ENCODE measurements at regions not wholly inside any gene's neighbourhood (a gene's known extent, or its start where the extent isn't known, plus 50 kb on each side); places are given as distances from the start of the nearest gene placed in this dataset.
"Not testable (repeated sequence)": the region's sequence is repeated elsewhere in the genome, so short reads cannot be mapped to it uniquely, and the experiment has no call there.

DNA sequence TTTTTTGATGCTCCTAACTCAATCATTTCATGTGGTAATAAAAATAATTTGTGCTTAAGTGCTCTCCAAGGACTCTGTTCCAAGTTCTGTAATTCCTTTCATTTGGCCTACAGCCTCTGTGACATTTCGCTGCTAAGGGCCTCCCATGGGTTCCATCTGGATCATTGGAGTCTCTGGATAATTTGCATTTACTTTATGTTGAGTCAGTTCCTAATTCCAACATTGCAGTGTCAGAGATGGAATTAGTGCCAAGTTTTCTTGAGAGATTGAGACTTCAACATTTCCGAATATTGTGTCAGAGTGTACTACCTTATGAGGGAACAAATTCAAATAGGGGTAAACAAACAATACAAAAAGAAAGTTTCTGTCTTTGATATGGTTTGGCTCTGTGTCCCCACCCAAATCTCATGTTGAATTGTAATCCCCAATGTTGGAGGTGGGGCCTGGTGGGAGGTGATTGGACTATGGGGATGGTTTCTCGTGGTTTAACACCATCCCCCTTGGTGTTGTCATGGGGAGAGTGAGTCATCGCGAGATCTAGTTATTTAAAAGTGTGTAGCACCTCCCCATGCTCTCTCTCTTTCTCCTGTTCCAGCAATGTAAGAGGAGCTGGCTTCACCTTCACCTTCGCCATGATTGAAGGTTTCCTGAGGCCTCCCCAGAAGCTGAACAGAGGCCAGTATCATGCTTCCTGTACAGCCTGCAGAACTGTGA, 244.1 kb upstream of the TBX18 start:
- Histone ChIP-seq H3K27me3 (ENCODE audit: control insufficient read depth, insufficient read depth, low read length) (no peaks in the 10 kb centered on the region), H3K36me3 (ENCODE audit: control insufficient read depth, insufficient read depth, low read length) (no peaks in the 10 kb centered on the region), H3K4me1 (ENCODE audit: control insufficient read depth, insufficient read depth, low read length) (peaks cover 4% of the 10 kb centered on the region), H3K27ac (ENCODE audit: low read length) (no peak overlapping the region), H3K9me3 (ENCODE audit: control insufficient read depth, insufficient read depth, low read length) (no peaks in the 10 kb centered on the region), H3K4me3 (ENCODE audit: low read length) (no peak overlapping the region)
- no CpG with 5 or more reads among the region's 6 CpGs for WGBS (ENCODE audit: insufficient coverage, insufficient read length)
- no peak for DNase-seq (ENCODE audit: low read depth, low spot score)

DNA sequence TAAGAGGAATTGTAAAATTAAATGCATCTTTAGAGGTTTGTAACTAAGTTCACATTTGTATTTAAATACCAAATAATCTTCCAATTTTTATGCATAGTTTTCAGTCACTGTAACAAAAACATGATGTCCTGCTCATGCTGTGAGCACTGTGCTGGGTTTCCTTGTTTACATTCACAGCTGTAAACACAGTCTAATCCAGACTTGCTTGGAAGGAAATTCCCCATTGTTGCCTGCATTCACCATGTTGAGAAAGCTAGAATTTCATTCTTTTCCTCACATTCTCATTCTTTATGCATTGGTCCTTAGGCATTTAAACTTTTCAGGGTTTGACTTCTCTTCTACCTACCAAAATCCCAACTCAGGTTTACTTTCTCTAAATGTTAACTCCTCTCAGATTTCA, 242.0 kb upstream of the TBX18 start:
- Histone ChIP-seq H3K27me3 (ENCODE audit: control insufficient read depth, insufficient read depth, low read length) (no peaks in the 10 kb centered on the region), H3K4me3 (ENCODE audit: low read length) (no peak overlapping the region), H3K9me3 (ENCODE audit: control insufficient read depth, insufficient read depth, low read length) (no peaks in the 10 kb centered on the region), H3K4me1 (ENCODE audit: control insufficient read depth, insufficient read depth, low read length) (peaks cover 4% of the 10 kb centered on the region), H3K36me3 (ENCODE audit: control insufficient read depth, insufficient read depth, low read length) (no peaks in the 10 kb centered on the region), H3K27ac (ENCODE audit: low read length) (no peak overlapping the region)
- no peak for DNase-seq (ENCODE audit: low read depth, low spot score)

DNA sequence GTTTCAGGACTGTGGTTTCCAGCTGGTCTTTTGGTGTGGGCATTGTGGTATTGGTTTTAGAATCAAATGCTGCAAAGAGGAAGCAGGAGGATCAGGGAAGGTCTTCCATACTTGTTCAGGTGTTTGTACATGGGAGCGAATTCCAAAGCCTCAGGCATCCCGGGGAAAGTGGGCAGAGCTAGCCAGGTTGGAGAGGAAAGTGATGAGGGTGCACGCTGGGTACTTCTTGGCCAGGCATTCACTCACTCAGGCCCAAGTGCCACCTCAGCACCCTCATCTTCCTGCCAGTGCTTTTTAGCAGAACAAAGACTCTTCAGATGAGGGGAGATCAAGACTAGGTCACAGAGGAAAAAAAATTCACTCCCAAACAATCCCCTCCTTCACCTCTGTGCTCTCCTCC, 241.1 kb upstream of the TBX18 start:
- Histone ChIP-seq H3K36me3 (ENCODE audit: control insufficient read depth, insufficient read depth, low read length) (no peaks in the 10 kb centered on the region), H3K9me3 (ENCODE audit: control insufficient read depth, insufficient read depth, low read length) (no peaks in the 10 kb centered on the region), H3K4me1 (ENCODE audit: control insufficient read depth, insufficient read depth, low read length) (peaks cover 4% of the 10 kb centered on the region), H3K4me3 (ENCODE audit: low read length) (no peak overlapping the region), H3K27me3 (ENCODE audit: control insufficient read depth, insufficient read depth, low read length) (no peaks in the 10 kb centered on the region), H3K27ac (ENCODE audit: low read length) (no peak overlapping the region)
- no CpG with 5 or more reads among the region's 3 CpGs for WGBS (ENCODE audit: insufficient coverage, insufficient read length)
- DNase-seq (ENCODE audit: low read depth, low spot score) = no peak

DNA sequence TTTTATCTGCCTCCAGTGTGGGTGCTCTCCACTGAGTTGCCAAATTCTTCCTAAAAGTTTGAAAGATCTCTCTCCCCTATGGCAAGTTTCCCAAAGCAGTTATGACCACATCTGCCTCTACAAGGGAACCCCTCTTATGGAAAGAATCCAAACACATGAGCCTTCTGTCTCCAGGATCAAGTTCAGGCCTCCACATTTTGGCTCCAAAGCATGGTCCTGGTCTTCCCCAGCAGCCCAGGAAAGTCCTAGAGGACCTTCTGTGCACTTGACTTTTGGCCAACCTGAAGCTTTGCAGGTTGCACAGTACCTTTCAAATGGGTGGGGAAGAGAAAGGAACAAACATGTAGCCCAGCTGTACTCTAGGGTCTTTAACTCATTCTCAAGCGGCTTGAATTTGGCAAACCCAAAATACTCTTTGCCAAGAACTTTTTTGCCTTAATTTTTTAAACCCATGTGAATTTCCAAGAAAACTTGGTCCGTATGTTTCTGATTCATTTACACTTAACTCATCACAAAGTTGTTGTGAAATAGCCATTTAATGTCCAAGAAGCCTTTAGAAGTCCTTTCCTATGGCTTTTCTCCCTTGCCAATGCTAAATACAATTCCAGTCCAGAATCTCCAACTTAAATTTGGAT, 240.1 kb upstream of the TBX18 start:
- no peak for DNase-seq (ENCODE audit: low read depth, low spot score)
- Histone ChIP-seq H3K4me3 (ENCODE audit: low read length) (no peak overlapping the region), H3K4me1 (ENCODE audit: control insufficient read depth, insufficient read depth, low read length) (peaks cover 4% of the 10 kb centered on the region), H3K36me3 (ENCODE audit: control insufficient read depth, insufficient read depth, low read length) (no peaks in the 10 kb centered on the region), H3K27ac (ENCODE audit: low read length) (no peak overlapping the region), H3K27me3 (ENCODE audit: control insufficient read depth, insufficient read depth, low read length) (no peaks in the 10 kb centered on the region), H3K9me3 (ENCODE audit: control insufficient read depth, insufficient read depth, low read length) (no peaks in the 10 kb centered on the region)
- WGBS (ENCODE audit: insufficient coverage, insufficient read length) = no CpG with 5 or more reads among the region's 2 CpGs

DNA sequence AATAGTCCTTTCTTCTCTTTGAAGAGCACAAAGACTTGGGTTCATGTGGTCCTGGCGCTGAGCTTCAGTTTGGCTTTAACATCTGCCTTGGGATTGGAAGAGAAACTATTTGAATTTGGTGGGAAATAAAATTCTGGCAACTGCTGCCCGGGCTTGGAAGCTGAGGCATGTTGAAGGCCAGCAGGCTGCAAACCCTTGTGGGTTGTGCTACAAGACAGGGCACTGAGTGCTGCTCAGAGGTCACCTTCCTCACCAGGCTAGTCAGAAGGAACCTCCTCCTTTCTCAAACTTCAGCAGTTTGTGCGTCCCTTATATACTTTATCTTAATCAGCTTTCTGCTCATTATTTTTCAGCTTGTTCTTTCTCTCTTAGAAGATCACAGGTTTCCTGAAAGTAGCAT, 238.4 kb upstream of the TBX18 start:
- Histone ChIP-seq H3K4me3 (ENCODE audit: low read length) (no peak overlapping the region), H3K27me3 (ENCODE audit: control insufficient read depth, insufficient read depth, low read length) (no peaks in the 10 kb centered on the region), H3K4me1 (ENCODE audit: control insufficient read depth, insufficient read depth, low read length) (peaks cover 4% of the 10 kb centered on the region), H3K36me3 (ENCODE audit: control insufficient read depth, insufficient read depth, low read length) (no peaks in the 10 kb centered on the region), H3K9me3 (ENCODE audit: control insufficient read depth, insufficient read depth, low read length) (no peaks in the 10 kb centered on the region), H3K27ac (ENCODE audit: low read length) (no peak overlapping the region)
- WGBS (ENCODE audit: insufficient coverage, insufficient read length) = no CpG with 5 or more reads among the region's 3 CpGs
- DNase-seq (ENCODE audit: low read depth, low spot score) = no peak

DNA sequence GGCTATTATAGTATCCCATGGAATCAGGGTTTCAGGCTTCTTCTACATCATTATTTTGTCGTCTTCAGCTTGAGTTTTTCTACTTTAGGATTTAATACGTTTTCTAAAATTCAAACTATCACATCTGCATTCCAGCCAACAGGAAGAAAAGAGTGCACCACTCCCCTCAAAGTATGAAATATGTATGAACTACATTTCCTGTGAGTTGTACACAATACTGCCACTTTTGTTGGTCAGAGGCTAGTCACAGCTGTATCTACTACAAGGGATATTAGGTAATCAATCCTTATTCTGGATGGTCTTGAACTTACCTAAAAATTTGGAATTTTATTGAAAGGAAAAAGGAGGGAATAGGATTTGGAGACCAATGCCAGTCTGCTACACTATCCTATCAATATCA, 235.6 kb upstream of the TBX18 start:
- Histone ChIP-seq H3K27me3 (ENCODE audit: control insufficient read depth, insufficient read depth, low read length) (no peaks in the 10 kb centered on the region), H3K4me3 (ENCODE audit: low read length) (no peak overlapping the region), H3K9me3 (ENCODE audit: control insufficient read depth, insufficient read depth, low read length) (no peaks in the 10 kb centered on the region), H3K27ac (ENCODE audit: low read length) (no peak overlapping the region), H3K4me1 (ENCODE audit: control insufficient read depth, insufficient read depth, low read length) (no peaks in the 10 kb centered on the region), H3K36me3 (ENCODE audit: control insufficient read depth, insufficient read depth, low read length) (no peaks in the 10 kb centered on the region)
- DNase-seq (ENCODE audit: low read depth, low spot score) = no peak
- no CpG with 5 or more reads among the region's 2 CpGs for WGBS (ENCODE audit: insufficient coverage, insufficient read length)

DNA sequence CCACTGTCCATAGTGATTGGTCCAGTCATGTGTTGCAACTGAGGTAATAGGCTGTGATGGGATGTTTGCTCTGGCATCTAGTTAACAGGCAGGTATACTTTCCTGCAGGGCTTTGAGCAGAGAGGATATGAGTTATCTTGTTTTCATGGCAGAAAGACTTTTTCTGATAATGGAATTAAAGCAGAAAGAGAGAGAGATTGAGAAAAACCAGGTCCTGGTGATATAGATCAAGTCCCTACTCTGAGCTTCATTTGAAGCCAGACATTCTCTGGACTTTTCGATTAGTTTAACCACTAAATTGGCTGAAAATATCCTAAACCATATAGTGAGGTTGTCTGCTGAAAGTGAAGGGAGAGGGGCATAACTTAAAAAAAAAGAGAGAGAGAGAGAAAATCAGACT, 233.8 kb upstream of the TBX18 start:
- no peak for DNase-seq (ENCODE audit: low read depth, low spot score)
- no peaks in the 10 kb centered on the region for H3K9me3 ChIP-seq (ENCODE audit: control insufficient read depth, insufficient read depth, low read length)
- no peak overlapping the region for H3K4me3 ChIP-seq (ENCODE audit: low read length)
- H3K27ac ChIP-seq (ENCODE audit: low read length) = no peak overlapping the region
- H3K4me1 ChIP-seq (ENCODE audit: control insufficient read depth, insufficient read depth, low read length) = no peaks in the 10 kb centered on the region
- WGBS (ENCODE audit: insufficient coverage, insufficient read length) = no CpG with 5 or more reads among the region's 1 CpG
- H3K36me3 ChIP-seq (ENCODE audit: control insufficient read depth, insufficient read depth, low read length) = no peaks in the 10 kb centered on the region
- no peaks in the 10 kb centered on the region for H3K27me3 ChIP-seq (ENCODE audit: control insufficient read depth, insufficient read depth, low read length)

DNA sequence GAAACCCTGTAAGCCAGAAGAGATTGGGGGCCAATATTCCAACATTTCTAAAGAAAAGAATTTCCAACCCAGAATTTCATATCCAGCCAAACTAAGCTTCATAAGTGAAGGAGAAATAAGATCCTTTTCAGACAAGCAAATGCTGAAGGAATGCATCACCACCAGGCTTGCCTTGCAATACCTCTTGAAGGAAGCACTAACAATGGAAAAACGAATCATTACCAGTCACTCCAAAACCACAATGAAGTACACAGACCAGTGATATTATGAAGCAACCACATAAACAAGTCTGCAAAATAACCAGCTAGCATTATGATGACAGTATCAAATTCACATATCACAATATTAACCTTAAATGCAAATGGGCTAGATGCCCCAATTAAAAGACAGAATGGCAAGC, 224.4 kb upstream of the TBX18 start:
- H3K27me3 ChIP-seq (ENCODE audit: control insufficient read depth, insufficient read depth, low read length); H3K27ac ChIP-seq (ENCODE audit: low read length); H3K4me1 ChIP-seq (ENCODE audit: control insufficient read depth, insufficient read depth, low read length); DNase-seq (ENCODE audit: low read depth, low spot score); H3K9me3 ChIP-seq (ENCODE audit: control insufficient read depth, insufficient read depth, low read length); H3K4me3 ChIP-seq (ENCODE audit: low read length); H3K36me3 ChIP-seq (ENCODE audit: control insufficient read depth, insufficient read depth, low read length): not testable (repeated sequence)
- WGBS (ENCODE audit: insufficient coverage, insufficient read length) = no CpG with 5 or more reads among the region's 1 CpG

DNA sequence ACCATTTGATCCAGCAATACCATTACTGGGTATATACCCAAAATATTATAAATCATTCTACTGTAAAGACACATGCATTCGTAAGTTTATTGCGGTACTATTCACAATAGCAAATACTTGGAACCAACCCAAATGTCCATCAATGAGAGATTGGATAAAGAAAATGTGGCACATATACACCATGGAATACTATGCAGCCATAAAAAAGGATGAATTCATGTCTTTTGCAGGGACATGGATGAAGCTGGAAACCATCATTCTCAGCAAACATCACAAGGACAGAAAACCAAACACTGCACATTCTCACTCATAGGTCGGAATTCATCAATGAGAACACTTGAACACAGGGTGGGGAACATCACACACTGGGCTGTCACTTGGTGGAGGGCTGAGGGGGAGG, 221.1 kb upstream of the TBX18 start:
- no CpG with 5 or more reads among the region's 3 CpGs for WGBS (ENCODE audit: insufficient coverage, insufficient read length)
- not testable (repeated sequence) for DNase-seq (ENCODE audit: low read depth, low spot score); H3K9me3 ChIP-seq (ENCODE audit: control insufficient read depth, insufficient read depth, low read length); H3K4me3 ChIP-seq (ENCODE audit: low read length); H3K27ac ChIP-seq (ENCODE audit: low read length); H3K27me3 ChIP-seq (ENCODE audit: control insufficient read depth, insufficient read depth, low read length); H3K36me3 ChIP-seq (ENCODE audit: control insufficient read depth, insufficient read depth, low read length); H3K4me1 ChIP-seq (ENCODE audit: control insufficient read depth, insufficient read depth, low read length)

DNA sequence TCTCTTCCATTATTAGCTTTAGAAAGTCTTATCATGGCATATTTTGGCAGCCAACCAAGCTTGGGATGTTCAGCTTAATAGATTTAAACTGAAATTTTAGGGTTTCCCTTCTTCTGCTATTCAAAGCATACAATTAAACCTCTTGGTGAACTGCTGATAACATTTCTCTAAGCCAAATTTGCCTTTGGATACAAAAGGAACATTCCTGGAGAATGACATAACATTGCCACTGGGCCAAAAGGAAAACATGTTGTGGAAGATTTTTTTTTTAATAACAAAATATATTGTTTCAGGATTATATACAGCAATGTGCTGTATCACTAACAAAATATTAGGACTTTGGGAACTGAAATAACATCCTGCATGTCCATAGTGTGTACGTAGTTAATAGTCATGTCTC, 215.1 kb upstream of the TBX18 start:
- no peaks in the 10 kb centered on the region; the same call in 1 of the 2 replicates for H3K4me1 ChIP-seq (ENCODE audit: control insufficient read depth, insufficient read depth, low read length)
- no peaks in the 10 kb centered on the region for H3K9me3 ChIP-seq (ENCODE audit: control insufficient read depth, insufficient read depth, low read length)
- no peak for DNase-seq (ENCODE audit: low read depth, low spot score)
- no peaks in the 10 kb centered on the region for H3K27me3 ChIP-seq (ENCODE audit: control insufficient read depth, insufficient read depth, low read length)
- no peak overlapping the region for H3K4me3 ChIP-seq (ENCODE audit: low read length)
- H3K36me3 ChIP-seq (ENCODE audit: control insufficient read depth, insufficient read depth, low read length) = no peaks in the 10 kb centered on the region
- WGBS (ENCODE audit: insufficient coverage, insufficient read length) = no CpG with 5 or more reads among the region's 1 CpG
- H3K27ac ChIP-seq (ENCODE audit: low read length) = no peak overlapping the region

DNA sequence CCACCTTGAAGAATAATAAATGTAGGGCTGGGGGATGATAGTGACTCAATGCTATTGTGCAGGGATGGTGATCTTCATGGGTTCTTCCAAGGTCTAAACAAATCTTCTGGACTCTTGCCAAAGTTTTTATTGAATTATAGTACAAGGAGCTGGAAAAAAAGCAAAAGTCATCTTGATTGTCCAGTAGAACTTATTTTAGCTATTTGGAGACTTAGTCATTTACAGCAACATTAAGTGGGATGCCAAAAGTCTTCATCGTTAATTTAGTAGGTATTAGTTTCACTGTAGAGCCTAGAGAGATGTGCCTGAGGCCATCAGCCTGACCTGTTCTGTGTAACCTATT, 212.9 kb upstream of the TBX18 start:
- no peaks in the 10 kb centered on the region for H3K9me3 ChIP-seq (ENCODE audit: control insufficient read depth, insufficient read depth, low read length)
- no peak overlapping the region for H3K27ac ChIP-seq (ENCODE audit: low read length)
- no CpG with 5 or more reads among the region's 1 CpG for WGBS (ENCODE audit: insufficient coverage, insufficient read length)
- H3K27me3 ChIP-seq (ENCODE audit: control insufficient read depth, insufficient read depth, low read length) = no peaks in the 10 kb centered on the region
- H3K4me3 ChIP-seq (ENCODE audit: low read length) = no peak overlapping the region
- no peaks in the 10 kb centered on the region for H3K36me3 ChIP-seq (ENCODE audit: control insufficient read depth, insufficient read depth, low read length)
- DNase-seq (ENCODE audit: low read depth, low spot score) = no peak
- H3K4me1 ChIP-seq (ENCODE audit: control insufficient read depth, insufficient read depth, low read length) = no peaks in the 10 kb centered on the region; the same call in 1 of the 2 replicates

Measured in iPS DF 6.9 (cell line).